ENCODE measurements at regions not wholly inside any gene's neighbourhood (a gene's known extent, or its start where the extent isn't known, plus 50 kb on each side); places are given as distances from the start of the nearest gene placed in this dataset.

DNA sequence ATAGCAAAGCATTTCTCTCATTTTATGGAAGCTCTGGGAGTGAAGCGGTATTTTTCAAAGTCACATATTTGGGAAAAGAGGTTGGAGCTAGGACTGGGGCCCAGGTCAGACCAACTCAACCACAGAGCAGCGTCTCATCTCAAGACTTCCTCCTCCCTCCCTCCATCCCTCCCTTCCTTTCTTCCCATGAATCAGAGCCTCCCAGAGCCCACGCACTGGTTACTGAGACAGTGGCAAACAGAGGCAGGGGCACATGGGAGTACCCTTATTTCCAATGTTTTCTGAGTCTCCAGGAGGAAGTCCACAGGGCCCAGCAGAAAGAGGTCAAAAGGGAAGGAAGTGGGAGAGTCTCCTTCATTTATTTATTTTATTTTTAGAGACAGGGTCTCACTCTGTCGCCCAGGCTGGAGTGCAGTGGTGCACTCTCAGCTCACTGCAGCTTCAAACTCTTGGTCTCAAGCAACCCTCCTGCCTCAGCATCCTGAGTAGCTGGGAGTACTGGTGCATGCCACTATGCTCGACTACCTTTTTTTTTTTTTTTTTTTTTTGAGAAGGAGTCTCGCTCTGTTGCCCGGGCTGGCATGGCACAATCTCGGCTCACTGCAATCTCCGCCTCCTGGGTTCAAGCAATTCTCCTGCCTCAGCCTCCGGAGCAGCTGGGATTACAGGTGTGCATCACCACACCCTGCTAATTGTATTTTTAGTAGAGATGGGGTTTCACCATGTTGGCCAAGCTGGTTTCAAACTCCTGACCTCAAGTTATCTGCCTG is 52.5 kb upstream of the CDKN2AIPNL start:
- H3K4me3 ChIP-seq (ENCODE audit: low read depth, low read length), result no peak overlapping the region
- in situ Hi-C loops (cut with HindIII; ENCODE audit: low sequenced_read_pairs), result no loop called here
- no peak for TF ChIP-seq CTCF (IDR thresholded peaks at IDR 0.05; ENCODE audit: low read depth, low read length, missing control alignments)
- no peak for DNase-seq (ENCODE audit: low read depth)

- no peak for DNase-seq (ENCODE audit: low read depth)
- no peak overlapping the region for H3K4me3 ChIP-seq (ENCODE audit: low read depth, low read length)
- in situ Hi-C loops (cut with HindIII; ENCODE audit: low sequenced_read_pairs), result no loop called here
- TF ChIP-seq CTCF (IDR thresholded peaks at IDR 0.05; ENCODE audit: low read depth, low read length, missing control alignments), result no peak
These were observed 51.6 kb upstream of the CDKN2AIPNL start for GRCh38 chr5:134463176-134463720.

DNA sequence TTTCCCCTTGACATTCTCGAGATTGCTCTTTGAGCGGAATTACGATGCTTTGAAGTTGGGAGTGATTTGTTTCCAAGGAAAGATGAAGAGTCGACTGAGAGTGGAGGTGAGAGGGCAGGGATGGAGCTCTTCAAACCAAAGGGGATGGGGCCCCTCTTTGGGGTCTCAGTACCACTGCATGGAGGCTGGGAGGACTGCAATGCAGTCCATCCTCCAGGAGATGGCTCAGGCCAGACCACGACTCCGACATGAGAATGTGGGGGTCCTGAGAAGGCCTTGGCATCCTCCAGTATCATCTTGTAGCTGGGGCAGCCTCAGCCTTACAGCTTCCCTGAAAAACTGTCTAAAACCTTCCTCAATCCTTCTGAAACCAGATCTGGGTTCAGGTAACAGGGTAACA is 51.1 kb upstream of the CDKN2AIPNL start:
- no peak for DNase-seq (ENCODE audit: low read depth)
- H3K4me3 ChIP-seq (ENCODE audit: low read depth, low read length), result no peak overlapping the region
- peak; percentile 4 for TF ChIP-seq CTCF (IDR thresholded peaks at IDR 0.05; ENCODE audit: low read depth, low read length, missing control alignments)
- in situ Hi-C loops (cut with HindIII; ENCODE audit: low sequenced_read_pairs), result no loop called here

DNA sequence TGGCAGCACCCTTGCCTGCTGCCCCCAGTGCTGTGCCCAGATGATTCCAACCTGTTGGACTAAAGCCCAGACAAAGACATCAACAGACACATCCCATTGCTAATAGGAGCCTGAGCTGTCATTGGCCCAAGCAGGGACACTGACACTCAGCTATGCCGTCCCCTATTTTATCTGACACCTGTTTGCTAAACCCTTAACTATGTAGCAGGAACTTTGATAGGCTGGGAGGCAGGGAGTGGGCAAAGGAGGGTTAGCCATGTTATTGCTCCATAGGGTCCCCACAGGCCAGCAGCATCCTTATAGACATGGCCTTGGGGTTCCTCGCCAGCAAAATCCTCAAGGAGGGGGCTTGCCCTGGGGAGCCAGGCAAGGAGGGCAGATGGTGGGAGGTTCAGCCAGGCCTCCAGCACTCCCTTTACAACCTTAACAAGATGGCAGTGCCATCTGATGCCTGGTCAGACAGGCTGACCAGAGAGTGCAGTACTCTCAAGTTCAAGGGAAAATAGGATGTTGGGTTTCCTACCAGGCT is 50.4 kb upstream of the CDKN2AIPNL start:
- in situ Hi-C loops (cut with HindIII; ENCODE audit: low sequenced_read_pairs), result no loop called here
- no peak overlapping the region for H3K4me3 ChIP-seq (ENCODE audit: low read depth, low read length)
- TF ChIP-seq CTCF (IDR thresholded peaks at IDR 0.05; ENCODE audit: low read depth, low read length, missing control alignments), result no peak
- DNase-seq (ENCODE audit: low read depth), result no peak
